Vagina (tissue), 2 donors: ENCODE measurements at regions not wholly inside any gene's neighbourhood (a gene's known extent, or its start where the extent isn't known, plus 50 kb on each side); places are given as distances from the start of the nearest gene placed in this dataset.

Experiments
- DNase-seq, 2 donors: peaks; one replicate each; pipeline ENCODE4 v3.0.0-alpha.2; 2017; ENCODE audit errors: extremely low spot score in 2 of 2
- H3K27ac ChIP-seq: fragments of 200-600 bp; sonication (generic); one replicate; pipeline ENCODE4 v1.5.1; 2019
- H3K27me3 ChIP-seq: fragments of 200-600 bp; sonication (generic); one replicate; pipeline ENCODE4 v1.5.1; 2019
- H3K36me3 ChIP-seq, 2 donors: fragments of 200-600 bp; sonication (generic); one replicate each; pipeline ENCODE4 v1.5.1; 2017 to 2019
- H3K4me1 ChIP-seq: fragments of 200-600 bp; sonication (generic); one replicate; pipeline ENCODE4 v1.5.1; 2019
- H3K4me3 ChIP-seq, 2 donors: fragments of 200-600 bp; sonication (generic); 1 replicate in 1 of 2; 2 replicates in 1 of 2; pipeline ENCODE4 v1.5.1; 2016 to 2019
- H3K9me3 ChIP-seq: fragments of 200-600 bp; sonication (generic); one replicate; pipeline ENCODE4 v1.5.1; 2019
- POLR2A ChIP-seq, 2 donors: fragments of 450-650 bp; IDR thresholded peaks; one replicate each; pipeline ENCODE4 v1.6.1; 2017; ENCODE audit warnings: antibody characterized with exemption in 2 of 2, mild to moderate bottlenecking in 2 of 2, moderate library complexity in 2 of 2
- POLR2AphosphoS5 ChIP-seq, 2 donors: sonication (generic); formaldehyde crosslinking; IDR thresholded peaks; one replicate each; pipeline ENCODE4 v1.9.0; 2017; ENCODE audit warnings: antibody characterized with exemption in 2 of 2, mild to moderate bottlenecking in 2 of 2, low read depth in 1 of 2; ENCODE audit not compliant: insufficient read depth in 1 of 2
- intact Hi-C: fragments of 100-400 bp; cut with DNase I; formaldehyde crosslinking; loops from one replicate; pipeline ENCODE4 v1.15.1; 2023
- TF ChIP-seq, protein P1 (sequence below), 3 experiments: fragments of 450-650 bp in 2 of 3; fragments of 200-600 bp in 1 of 3; sonication (generic) in 1 of 3; IDR thresholded peaks; one replicate each; pipeline ENCODE4 v1.5.1; 2017 to 2019; ENCODE audit warnings: antibody characterized with exemption in 3 of 3, mild to moderate bottlenecking in 2 of 3, moderate library complexity in 2 of 3

DNA sequence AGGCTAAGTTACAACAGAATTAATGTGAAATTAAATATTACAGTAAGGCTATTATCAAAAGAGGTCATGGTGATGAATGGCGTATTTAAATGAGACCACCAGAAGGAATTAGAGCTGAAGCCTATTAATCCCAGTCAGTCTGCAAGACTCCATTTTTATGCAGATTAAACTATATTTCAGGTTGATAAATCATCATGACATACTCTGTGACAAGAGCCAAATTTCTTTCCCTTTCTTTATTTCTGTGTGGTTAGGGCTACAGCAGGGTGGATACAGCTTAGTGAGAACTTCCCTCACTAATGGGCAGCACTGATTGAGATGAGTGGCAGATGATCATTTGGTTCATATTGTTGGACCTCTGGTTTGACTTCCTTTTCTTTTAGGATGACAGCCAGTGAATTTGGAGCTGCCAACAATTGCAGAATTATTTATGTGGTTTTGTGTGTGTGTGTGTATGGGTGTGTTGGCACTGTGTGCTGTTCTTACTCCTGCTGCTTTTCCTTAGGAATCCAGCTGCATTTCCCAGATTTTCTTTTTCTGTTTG is 481.3 kb downstream of the PIK3C3 start:
- Histone ChIP-seq H3K4me3 (no peak overlapping the region), H3K27me3 (no peaks in the 10 kb centered on the region), H3K4me1 (no peaks in the 10 kb centered on the region), H3K27ac (no peak overlapping the region), H3K9me3 (no peaks in the 10 kb centered on the region), H3K36me3 (no peaks in the 10 kb centered on the region)
- TF ChIP-seq POLR2AphosphoS5 (IDR thresholded peaks at IDR 0.05; ENCODE audit: insufficient read depth in 1 of 2, low read depth in 1 of 2) (no peak), POLR2A (IDR thresholded peaks at IDR 0.05) (no peak)
- TF ChIP-seq, protein P1, sequence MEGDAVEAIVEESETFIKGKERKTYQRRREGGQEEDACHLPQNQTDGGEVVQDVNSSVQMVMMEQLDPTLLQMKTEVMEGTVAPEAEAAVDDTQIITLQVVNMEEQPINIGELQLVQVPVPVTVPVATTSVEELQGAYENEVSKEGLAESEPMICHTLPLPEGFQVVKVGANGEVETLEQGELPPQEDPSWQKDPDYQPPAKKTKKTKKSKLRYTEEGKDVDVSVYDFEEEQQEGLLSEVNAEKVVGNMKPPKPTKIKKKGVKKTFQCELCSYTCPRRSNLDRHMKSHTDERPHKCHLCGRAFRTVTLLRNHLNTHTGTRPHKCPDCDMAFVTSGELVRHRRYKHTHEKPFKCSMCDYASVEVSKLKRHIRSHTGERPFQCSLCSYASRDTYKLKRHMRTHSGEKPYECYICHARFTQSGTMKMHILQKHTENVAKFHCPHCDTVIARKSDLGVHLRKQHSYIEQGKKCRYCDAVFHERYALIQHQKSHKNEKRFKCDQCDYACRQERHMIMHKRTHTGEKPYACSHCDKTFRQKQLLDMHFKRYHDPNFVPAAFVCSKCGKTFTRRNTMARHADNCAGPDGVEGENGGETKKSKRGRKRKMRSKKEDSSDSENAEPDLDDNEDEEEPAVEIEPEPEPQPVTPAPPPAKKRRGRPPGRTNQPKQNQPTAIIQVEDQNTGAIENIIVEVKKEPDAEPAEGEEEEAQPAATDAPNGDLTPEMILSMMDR (IDR thresholded peaks at IDR 0.05) = no peak
- DNase-seq = no peak
- intact Hi-C loops = no loop called here

DNA sequence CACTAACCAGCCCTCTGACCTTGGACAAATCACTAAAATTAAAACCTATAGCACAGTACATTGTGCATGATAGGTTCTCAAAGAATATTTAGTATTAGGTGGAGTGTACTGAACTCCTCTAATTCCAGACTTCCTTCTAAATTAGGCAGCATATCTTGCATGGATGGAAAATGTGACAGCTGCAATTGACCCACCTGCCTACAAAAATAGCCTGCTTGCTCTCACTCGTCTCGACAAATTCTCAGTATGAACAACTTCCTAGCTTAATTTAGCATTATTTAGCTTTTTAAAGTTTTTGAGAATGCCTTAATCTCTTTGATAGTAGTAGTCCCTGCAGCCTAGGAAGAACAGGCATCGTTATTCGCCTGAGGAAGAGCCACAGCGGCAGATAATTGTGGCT is 482.0 kb downstream of the PIK3C3 start:
- Histone ChIP-seq H3K36me3 (no peaks in the 10 kb centered on the region), H3K27me3 (no peaks in the 10 kb centered on the region), H3K4me3 (no peak overlapping the region), H3K9me3 (no peaks in the 10 kb centered on the region), H3K27ac (no peak overlapping the region), H3K4me1 (no peaks in the 10 kb centered on the region)
- intact Hi-C loops = no loop called here
- no peak for DNase-seq
- TF ChIP-seq POLR2AphosphoS5 (IDR thresholded peaks at IDR 0.05; ENCODE audit: insufficient read depth in 1 of 2, low read depth in 1 of 2) = no peak
- TF ChIP-seq, protein P1 (IDR thresholded peaks at IDR 0.05) = no peak
- TF ChIP-seq POLR2A (IDR thresholded peaks at IDR 0.05) = no peak

DNA sequence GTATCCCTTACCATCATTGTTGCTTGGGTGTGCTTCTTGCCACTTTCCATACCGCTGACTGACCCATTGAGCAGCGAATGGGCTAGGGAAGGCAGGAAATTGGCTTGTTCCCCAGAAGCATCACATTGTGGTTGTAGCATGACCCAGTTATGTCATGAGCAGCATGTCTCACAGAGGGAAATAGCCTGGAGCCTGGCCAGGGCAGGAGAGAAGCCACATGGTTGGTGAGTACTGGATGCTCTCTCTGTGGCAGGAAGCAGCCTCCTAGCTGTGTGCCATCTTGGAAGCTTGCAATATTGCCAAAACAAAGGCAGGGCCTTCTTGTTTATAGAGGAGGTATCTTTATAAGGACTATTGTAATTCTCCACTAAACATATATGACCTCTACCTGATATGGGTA is 482.6 kb downstream of the PIK3C3 start:
- Histone ChIP-seq H3K4me1 (no peaks in the 10 kb centered on the region), H3K4me3 (no peak overlapping the region), H3K9me3 (no peaks in the 10 kb centered on the region), H3K27me3 (no peaks in the 10 kb centered on the region), H3K36me3 (no peaks in the 10 kb centered on the region), H3K27ac (no peak overlapping the region)
- TF ChIP-seq POLR2A (IDR thresholded peaks at IDR 0.05) = no peak
- TF ChIP-seq, protein P1 (IDR thresholded peaks at IDR 0.05) = no peak
- no peak for TF ChIP-seq POLR2AphosphoS5 (IDR thresholded peaks at IDR 0.05; ENCODE audit: insufficient read depth in 1 of 2, low read depth in 1 of 2)
- DNase-seq = no peak
- intact Hi-C loops = no loop called here

DNA sequence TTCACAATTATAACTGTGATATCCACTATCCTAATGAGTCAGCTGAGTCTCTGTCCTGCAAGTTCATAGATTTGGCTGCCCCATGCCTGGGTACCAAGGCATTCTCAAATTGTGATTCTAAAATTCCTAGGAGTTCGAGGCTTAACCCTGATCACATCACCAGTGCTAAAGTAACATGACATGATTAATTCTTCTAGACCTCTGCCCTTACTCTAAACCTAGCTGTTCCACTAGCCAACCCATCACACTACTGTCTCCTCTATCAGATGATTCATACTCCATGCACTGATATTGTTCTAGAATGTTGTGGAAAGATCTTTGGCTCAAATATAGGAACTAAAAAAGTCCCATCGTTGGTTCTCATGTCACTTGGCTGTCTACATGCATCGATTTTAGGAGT is 487.6 kb downstream of the PIK3C3 start:
- H3K4me3 ChIP-seq = no peak overlapping the region
- intact Hi-C loops = no loop called here
- H3K36me3 ChIP-seq = no peaks in the 10 kb centered on the region
- TF ChIP-seq POLR2AphosphoS5 (IDR thresholded peaks at IDR 0.05; ENCODE audit: insufficient read depth in 1 of 2, low read depth in 1 of 2) (no peak), POLR2A (IDR thresholded peaks at IDR 0.05) (no peak)
- TF ChIP-seq, protein P1 (IDR thresholded peaks at IDR 0.05) = no peak
- no peaks in the 10 kb centered on the region for H3K9me3 ChIP-seq
- no peaks in the 10 kb centered on the region for H3K4me1 ChIP-seq
- no peak for DNase-seq
- no peaks in the 10 kb centered on the region for H3K27me3 ChIP-seq
- no peak overlapping the region for H3K27ac ChIP-seq

DNA sequence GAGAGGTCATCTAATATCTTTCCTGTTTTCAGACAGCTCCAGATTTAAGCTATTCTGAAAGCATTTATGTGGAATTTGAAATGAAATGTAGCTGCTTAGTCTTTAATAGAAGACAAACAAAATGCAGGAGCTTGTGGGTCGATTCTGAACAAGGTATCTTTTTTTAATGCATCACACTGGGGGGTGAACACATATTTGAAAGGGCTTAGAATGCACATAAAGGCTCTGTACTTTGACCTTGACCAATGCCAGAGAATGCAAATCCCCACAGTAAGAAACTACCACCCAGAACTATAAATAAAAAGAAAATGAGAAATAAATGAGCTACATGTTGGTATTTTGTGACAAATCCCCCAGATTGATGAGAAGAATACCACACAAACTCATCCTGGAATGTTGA is 489.3 kb downstream of the PIK3C3 start:
- TF ChIP-seq POLR2AphosphoS5 (IDR thresholded peaks at IDR 0.05; ENCODE audit: insufficient read depth in 1 of 2, low read depth in 1 of 2) (no peak), POLR2A (IDR thresholded peaks at IDR 0.05) (no peak)
- TF ChIP-seq, protein P1 (IDR thresholded peaks at IDR 0.05) = no peak
- H3K4me3 ChIP-seq = no peak overlapping the region
- H3K4me1 ChIP-seq = no peaks in the 10 kb centered on the region
- no peak overlapping the region for H3K27ac ChIP-seq
- no peaks in the 10 kb centered on the region for H3K36me3 ChIP-seq
- no peak for DNase-seq
- intact Hi-C loops = no loop called here
- no peaks in the 10 kb centered on the region for H3K9me3 ChIP-seq
- H3K27me3 ChIP-seq = no peaks in the 10 kb centered on the region
